ENCODE measurements at regions not wholly inside any gene's neighbourhood (a gene's known extent, or its start where the extent isn't known, plus 50 kb on each side); places are given as distances from the start of the nearest gene placed in this dataset.

GRCh38 chr6:170483413-170483812 is 69.7 kb downstream of the PSMB1 start:
- no peak for TF ChIP-seq CTCF (IDR thresholded peaks at IDR 0.05; ENCODE audit: control insufficient read depth, extremely low read depth, insufficient read depth)
- H3K4me3 ChIP-seq (ENCODE audit: low read depth, low read length) = no peak overlapping the region
- DNase-seq (ENCODE audit: low read depth) = no peak

- peak; percentile 13 for DNase-seq (ENCODE audit: low read depth)
- peak; percentile 39 for TF ChIP-seq CTCF (IDR thresholded peaks at IDR 0.05; ENCODE audit: control insufficient read depth, extremely low read depth, insufficient read depth)
- no peak overlapping the region for H3K4me3 ChIP-seq (ENCODE audit: low read depth, low read length)
Measured at GRCh38 chr6:170480050-170480692, 72.9 kb downstream of the PSMB1 start.

- no peak for TF ChIP-seq CTCF (IDR thresholded peaks at IDR 0.05; ENCODE audit: control insufficient read depth, extremely low read depth, insufficient read depth)
- no peak for DNase-seq (ENCODE audit: low read depth)
- no peak overlapping the region for H3K4me3 ChIP-seq (ENCODE audit: low read depth, low read length)
Measured at GRCh38 chr6:170476360-170476759, 76.7 kb downstream of the PSMB1 start.

- TF ChIP-seq CTCF (IDR thresholded peaks at IDR 0.05; ENCODE audit: control insufficient read depth, extremely low read depth, insufficient read depth) = no peak
- DNase-seq (ENCODE audit: low read depth) = no peak
- H3K4me3 ChIP-seq (ENCODE audit: low read depth, low read length) = no peak overlapping the region
Measured at GRCh38 chr6:170475118-170475517, 78.0 kb downstream of the PSMB1 start.

- TF ChIP-seq CTCF (IDR thresholded peaks at IDR 0.05; ENCODE audit: control insufficient read depth, extremely low read depth, insufficient read depth) = no peak
- DNase-seq (ENCODE audit: low read depth) = no peak
Measured at GRCh38 chr6:170473801-170474200, 79.3 kb downstream of the PSMB1 start.

GRCh38 chr6:170473301-170473717 is 79.8 kb downstream of the PSMB1 start:
- no peak for TF ChIP-seq CTCF (IDR thresholded peaks at IDR 0.05; ENCODE audit: control insufficient read depth, extremely low read depth, insufficient read depth)
- no peak overlapping the region for H3K4me3 ChIP-seq (ENCODE audit: low read depth, low read length)
- DNase-seq (ENCODE audit: low read depth) = no peak

More at GRCh38 chr6:170473801-170474200, 79.3 kb downstream of the PSMB1 start:
- H3K4me3 ChIP-seq (ENCODE audit: low read depth, low read length) = no peak overlapping the region

- TF ChIP-seq CTCF (IDR thresholded peaks at IDR 0.05; ENCODE audit: control insufficient read depth, extremely low read depth, insufficient read depth) = no peak
- H3K4me3 ChIP-seq (ENCODE audit: low read depth, low read length) = no peak overlapping the region
- no peak for DNase-seq (ENCODE audit: low read depth)
Measured at GRCh38 chr6:170471491-170471890, 81.6 kb downstream of the PSMB1 start.

All from LNCaP clone FGC (cell line).